Stimulated activated CD8-positive, alpha-beta memory T cell treated with anti-CD3 and anti-CD28 coated beads, Interleukin-15, amount 100 ng/mL, for 24 hours (primary cell): ENCODE measurements at regions not wholly inside any gene's neighbourhood (a gene's known extent, or its start where the extent isn't known, plus 50 kb on each side); places are given as distances from the start of the nearest gene placed in this dataset.
"Not testable (repeated sequence)": the region's sequence is repeated elsewhere in the genome, so short reads cannot be mapped to it uniquely, and the experiment has no call there.

ENCODE experiments used
- DNase-seq: peaks from one replicate; pipeline ENCODE4 v3.0.0-alpha.2; 2020; ENCODE audit warnings: low read depth

- DNase-seq: no peak
These were observed 125.0 kb downstream of the URI1 start for GRCh38 chr19:30066781-30067759.

DNA sequence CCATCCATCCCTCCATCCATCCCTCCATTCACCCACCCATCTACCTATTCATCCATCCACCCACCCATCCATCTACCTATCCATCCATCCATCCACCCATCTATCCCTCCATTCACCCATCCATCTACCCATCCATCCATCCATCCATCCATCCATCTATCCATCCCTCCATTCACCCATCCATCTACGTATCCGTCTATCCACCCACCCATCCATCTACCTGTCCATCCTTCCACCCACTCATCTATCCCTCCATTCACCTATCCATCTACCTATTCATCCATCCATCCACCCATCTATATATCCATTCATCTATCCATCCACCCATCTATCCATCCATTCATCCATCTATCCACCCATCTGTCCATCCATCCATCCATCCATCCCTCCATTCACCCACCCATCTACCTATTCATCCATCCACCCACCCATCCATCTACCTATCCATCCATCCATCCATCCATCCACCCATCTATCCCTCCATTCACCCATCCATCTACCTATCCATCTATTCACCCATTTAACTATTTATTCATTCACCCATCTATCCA is 126.0 kb downstream of the URI1 start:
- not testable (repeated sequence) for DNase-seq

DNA sequence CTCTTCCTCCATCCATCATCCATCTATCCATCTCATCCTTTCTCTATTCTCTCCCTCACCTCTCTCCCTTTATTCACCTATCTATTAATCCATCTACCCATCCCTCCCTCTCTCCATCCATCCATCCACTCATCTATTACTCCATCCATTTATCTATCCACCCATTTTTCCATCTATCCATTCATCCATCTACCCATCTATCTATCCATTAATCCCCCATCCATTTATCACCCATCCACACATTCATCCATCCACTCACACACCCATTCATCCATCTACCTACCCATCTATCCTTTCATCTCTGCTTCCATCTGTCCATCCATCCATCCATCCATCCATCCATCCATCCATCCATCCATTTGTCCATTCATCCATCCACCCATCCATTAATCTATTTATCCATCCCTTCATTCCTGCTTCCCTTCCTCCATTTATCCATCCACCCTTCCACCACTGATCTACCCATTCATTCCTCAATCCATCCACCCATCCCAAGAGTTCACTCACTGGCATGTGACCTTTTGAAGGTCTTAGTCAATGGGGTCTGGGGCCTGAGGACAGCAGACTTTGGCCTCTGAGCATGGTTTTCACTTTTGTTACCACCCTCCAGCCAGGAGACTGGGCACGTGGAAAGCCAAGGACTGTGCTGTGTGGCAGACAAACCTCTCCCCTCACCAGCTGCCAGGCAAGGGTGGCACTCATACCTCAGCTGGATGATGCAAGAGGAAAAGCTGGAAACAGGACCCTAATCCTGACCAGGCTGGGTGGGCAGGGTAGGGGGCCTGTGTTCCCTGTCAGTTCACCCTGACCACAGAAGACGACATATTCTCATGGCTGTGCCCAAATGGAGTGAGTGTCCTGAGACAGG is 126.7 kb downstream of the URI1 start:
- DNase-seq: no peak

DNA sequence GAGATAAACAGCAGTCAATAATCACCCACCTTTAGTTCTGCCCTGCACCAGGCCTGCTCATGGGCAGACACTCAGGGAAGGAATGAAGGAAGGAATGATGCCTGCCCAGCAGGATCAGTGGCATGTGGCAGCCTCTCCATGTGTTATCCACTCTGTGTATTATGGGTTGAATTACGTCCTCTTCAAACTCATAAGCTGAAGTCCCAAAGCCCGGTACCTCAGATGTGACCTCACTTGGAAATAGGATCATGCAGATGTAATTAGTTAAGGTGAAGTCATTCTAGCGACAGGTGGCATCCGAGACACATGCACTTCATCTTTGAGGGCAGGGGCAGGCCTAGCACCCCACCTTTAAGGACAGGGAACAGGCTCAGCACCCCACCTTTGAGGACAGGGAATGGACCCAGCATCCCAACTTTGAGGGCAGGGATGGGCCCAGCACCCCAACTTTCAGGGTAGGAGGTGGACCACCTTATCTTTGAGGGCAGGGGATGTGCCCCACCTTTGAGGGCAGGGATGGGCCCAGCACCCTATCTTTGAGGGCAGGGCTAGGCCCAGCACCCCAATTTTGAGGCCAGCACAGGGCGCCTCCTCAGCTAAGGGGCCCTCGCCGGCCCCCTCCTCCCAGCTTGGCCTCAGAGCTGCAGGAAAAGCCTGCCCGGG is 127.6 kb downstream of the URI1 start:
- no peak for DNase-seq

GRCh38 chr19:30070198-30070967 is 128.3 kb downstream of the URI1 start:
- DNase-seq: no peak

DNA sequence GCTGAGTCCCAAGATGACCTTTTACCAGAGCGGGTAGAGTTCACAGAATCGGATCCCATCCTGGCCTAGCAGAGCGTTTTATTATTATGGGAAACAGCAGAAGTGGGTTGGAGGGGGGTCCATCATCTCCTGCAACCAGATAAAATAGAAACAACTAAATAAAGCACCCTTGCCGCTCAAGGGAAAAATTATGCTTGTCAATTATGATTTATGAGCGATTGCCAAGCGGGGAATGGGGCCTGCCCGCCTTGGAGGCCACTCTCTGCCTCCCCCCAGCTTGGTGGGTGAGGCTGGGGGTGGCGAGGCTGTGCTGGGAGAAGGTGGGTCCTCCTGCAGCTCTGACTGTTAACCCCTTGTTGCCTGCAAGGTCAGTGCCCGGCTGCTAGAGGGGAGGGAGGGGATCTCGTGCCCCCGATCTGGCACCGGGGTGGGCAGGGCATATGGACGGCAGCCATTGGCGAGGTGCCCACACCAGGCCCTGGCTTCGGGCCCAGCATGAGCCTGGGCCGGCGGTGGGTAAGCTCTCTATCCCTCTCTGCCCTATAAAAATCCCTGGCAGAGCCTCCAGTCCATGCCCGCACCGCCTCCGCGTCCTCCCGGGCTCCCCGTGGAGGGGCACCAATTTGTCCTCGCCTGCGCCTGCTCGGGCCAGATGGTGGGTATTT is 129.1 kb downstream of the URI1 start:
- DNase-seq: no peak

DNA sequence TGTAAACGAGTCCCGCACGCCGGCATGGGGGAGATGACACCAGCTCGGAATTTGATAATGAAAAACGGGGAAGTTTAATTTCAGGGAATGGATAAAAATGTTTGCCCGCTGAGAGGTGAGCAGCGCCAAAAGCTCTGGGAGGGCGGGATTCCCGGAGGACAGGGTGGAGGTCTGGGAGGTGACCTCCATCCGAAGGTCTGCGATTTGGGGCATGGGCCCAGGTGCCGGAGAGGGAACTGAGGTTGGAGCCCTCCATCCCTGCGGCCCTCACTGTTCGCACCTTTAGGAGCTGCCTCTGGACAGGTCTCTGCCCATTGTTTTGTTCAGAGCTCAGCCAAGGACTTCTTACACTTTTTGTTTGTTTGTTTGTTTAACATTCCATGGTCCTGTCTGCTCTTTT is 129.8 kb downstream of the URI1 start:
- no peak for DNase-seq

- DNase-seq: no peak
These were observed 131.3 kb downstream of the URI1 start for GRCh38 chr19:30073152-30074000.

- no peak for DNase-seq
These were observed 132.1 kb downstream of the URI1 start for GRCh38 chr19:30074096-30074495.

GRCh38 chr19:30074741-30075715 is 133.0 kb downstream of the URI1 start:
- DNase-seq: no peak

DNA sequence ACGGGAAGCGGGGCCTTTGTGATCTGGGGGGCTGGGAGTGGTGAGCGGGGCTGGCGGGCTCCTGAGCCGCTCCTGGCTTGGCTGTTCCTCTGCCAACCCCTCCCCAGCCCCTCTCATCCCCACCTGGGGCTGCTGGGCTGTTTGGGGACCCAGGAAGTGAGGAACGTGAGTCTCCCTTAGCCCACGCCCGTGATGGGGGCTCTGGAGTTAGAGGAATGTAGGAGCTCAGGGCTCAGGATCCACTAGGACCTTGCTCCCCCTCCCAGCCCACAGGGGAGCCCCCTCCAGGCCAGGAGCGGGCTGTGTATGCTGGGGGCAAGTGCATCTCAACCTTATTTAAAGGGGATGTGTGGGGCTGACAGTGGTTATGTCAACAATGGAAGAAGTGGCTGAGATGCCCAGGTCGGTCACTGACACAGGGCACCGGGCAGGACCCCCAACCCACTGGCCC is 134.1 kb downstream of the URI1 start:
- no peak for DNase-seq

DNA sequence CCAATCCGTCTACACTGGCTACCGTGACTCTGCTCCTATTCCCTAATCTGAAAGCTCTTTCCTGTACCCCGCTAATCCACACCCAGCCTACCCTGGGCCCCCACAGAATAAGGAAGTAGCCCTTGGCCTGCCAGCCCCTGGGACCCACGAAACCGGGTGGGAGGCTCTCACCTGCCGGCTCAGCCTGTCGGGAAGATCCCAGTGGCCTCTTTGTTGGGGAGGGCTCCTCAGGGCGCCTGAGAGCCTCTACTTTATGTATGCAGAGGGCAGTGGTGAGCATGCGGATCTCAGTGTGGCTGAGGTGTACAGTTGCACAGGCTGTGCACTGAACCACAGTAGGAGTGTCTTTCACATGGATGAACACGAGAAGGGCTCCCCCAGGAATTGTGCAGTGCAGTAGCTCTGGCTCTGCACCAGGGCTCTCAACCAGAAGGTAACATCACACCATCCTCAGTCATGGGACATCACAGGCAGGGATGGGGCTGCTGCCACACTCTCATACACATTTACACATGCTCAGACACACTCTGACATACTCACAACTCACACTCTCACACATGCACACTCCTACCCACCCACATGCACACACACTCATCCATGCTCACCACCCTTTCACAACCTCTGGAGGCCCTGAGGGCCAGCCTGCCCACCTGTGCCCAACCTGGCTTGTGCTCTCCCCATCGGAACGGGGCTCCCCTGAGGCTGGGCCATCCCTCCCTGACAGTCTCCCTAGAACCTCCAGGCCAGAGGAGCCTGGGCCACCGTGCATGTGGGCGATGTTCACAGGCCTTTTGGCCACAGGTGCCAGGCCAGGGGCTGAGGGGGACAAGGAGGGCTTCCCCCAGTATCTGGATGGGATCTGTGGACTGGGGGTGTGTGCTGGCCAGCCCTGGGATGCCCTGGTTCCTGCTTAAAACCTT is 135.0 kb downstream of the URI1 start:
- no peak for DNase-seq

- no peak for DNase-seq
These were observed 135.9 kb downstream of the URI1 start for GRCh38 chr19:30077851-30078355.

DNA sequence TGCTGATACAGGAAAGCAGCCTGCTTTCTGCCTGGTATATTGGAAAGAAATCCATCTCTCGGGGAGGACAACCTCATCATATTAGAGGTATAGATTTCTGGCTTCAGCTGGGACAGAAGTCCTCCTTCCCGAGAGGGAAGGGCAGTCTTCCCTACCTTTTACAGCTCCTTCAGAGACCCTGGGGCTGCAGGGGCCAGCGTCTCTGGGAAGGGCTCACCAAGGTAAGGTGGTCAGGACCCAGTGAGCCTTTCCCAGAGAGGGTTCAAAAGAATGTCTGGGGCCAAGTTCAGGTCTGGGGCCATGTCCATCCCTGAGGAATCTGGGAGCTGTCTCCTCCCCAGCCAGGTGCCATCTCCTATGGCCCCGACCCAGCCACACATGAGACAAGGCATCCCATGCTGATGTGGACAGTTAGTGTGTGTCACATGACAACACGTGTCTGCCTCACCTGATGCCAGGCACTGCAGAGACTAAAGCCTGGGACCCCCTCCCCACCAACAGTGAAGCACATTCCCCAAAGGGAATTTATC is 136.4 kb downstream of the URI1 start:
- no peak for DNase-seq

- no peak for DNase-seq
These were observed 137.2 kb downstream of the URI1 start for GRCh38 chr19:30079200-30079599.

GRCh38 chr19:30082168-30082567 is 140.1 kb downstream of the URI1 start:
- no peak for DNase-seq

DNA sequence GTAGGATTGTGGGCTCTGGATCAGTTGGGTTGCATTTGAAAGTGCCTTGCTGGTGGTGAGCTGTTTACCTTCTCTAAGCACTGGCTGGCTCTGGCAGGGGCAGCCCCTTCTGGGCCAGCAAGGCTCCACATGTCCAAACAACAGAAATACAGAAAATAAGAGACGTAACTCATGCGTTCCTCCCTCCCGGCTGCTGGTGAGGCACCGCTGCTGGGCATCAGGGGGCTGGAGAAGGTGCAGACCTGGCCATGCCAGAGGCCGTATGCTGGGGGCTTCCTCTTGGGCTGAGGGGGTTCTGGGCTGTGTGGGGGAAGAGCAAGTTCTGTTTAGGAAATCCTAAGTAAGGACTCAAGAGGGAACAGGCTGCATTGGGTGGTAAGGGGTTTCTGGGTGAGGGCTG is 140.6 kb downstream of the URI1 start:
- DNase-seq: no peak
